Smooth muscle cell of the brain vasculature (primary cell): ENCODE measurements at regions not wholly inside any gene's neighbourhood (a gene's known extent, or its start where the extent isn't known, plus 50 kb on each side); places are given as distances from the start of the nearest gene placed in this dataset.
"Not testable (repeated sequence)": the region's sequence is repeated elsewhere in the genome, so short reads cannot be mapped to it uniquely, and the experiment has no call there.

ENCODE experiments used
- DNase-seq: peaks from one replicate; pipeline ENCODE4 v3.0.0-alpha.2; 2012; ENCODE audit warnings: low read depth, low spot score

DNA sequence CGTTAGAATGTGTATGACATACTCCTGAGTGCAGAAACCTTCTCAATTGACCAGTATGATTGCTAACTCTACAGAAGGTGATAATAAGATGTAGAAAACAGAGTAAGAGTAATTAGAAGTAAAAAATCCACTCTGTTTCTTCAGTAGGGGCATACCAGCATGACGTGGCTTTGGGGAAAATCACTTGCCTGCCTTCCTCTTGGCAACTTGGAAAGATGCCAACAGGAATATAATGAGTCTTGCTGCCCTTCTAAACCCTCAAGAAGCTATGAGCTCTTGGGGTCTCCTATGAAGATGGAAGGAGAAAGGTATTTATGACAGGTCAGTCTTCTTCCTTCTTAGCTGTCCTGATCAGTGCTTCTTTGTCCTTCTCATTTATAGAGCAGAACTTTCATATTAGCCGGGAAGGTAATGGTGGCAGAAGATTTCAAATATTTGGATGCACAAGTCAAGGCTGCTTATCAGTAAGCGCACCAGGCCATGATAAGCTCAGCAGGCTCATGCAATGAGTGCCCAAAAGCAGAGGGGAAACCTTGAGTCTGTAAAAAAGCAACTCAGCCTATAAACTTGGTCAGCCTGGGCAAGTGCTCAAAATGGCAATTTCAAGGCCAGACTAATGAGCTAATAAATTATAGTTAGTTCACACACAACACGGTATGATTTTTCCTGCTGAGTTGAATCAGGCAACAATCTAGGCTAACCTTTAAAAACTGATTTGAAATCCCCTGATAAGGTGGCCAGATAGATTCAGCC is 69.7 kb upstream of the PPARGC1A start:
- no peak for DNase-seq

DNA sequence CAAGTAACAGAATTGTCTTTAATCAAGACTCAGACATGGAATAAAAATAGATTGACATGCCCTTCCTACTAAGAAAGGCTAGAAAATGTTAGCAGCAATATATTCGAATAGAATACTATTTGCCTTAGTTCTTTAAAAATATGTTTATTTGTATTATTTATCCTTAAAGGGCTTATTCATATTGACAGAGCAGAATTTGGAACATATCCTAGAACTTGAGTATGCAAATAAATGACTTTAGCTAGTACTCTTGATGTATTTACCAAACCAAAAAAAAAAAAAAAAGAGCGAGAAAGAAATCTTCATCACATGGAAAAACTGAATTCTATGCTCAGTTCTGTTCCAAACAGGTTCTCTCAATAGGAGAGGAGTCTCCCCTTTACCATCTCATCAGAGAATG is 68.9 kb upstream of the PPARGC1A start:
- no peak for DNase-seq

DNA sequence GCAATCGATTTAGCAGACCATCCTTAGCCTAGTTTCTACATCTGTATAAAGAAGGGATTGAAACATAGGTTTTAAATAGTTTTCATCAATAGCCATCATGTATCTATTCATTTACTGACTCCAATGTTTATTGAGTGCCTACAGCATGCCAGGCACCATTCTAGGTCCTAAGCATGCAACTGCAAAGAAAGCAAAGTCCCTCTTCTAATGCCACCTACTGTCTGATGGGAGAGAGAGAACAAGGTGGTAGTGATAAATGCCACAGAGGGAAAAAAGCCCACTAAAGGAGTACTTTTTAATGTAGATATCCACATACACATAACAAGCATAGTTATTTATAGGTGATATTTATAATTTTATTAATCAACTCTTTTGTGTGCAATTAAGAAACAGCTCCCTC is 67.6 kb upstream of the PPARGC1A start:
- no peak for DNase-seq

DNA sequence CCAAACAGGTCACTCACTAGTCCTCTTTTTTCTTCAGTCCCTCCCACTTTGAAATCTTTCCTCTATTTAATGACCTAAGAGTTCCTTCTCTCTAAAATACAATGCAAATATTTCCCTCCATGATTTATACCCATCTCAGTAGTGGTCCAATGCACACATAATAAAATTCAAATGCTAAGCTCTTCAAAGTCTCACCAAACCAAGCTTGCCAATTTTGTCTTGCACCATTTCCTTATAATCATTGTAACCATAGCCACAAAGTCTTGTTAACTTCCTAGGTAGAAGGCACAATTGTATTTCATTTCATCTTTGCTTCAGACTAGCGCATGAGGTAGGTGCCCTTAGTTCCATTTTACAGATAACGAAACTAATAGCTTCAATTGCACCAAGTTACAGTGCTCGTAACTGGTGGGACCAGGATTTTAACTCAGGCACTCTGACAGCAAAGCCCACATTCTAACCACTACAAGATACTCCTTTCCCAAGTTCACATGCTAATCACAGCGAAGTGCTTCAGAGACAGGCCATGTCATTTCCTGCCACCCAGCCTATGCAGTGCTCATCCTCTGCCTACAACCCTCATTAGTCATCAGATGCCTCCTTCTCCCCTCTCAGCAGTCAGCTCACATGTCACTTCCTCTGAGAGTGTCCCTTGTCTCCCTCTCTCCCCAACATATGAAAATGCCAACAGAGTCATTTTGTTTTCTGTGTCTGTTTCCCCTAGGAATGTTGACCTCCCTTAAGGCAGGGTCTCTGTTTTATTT is 66.9 kb upstream of the PPARGC1A start:
- no peak for DNase-seq

DNA sequence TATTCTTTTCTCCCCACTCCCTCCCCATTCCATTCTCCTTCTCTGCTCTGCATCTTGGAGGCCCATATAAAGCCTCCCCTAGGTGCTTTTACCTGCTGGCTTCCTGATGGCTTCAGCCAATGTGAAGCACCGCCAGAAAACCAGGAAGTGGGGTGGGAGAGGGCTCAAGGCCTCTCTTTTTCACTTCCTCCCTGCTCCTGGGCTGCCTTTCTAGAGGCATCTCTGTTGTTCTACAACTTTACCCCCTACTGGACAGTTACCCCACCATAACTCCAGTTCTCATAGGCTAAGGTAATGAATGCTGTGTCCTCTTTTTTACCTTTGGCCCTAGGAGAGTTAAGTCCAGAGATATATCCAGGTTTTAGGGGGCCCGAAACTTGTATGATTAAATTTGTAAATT is 62.4 kb upstream of the PPARGC1A start:
- no peak for DNase-seq

DNA sequence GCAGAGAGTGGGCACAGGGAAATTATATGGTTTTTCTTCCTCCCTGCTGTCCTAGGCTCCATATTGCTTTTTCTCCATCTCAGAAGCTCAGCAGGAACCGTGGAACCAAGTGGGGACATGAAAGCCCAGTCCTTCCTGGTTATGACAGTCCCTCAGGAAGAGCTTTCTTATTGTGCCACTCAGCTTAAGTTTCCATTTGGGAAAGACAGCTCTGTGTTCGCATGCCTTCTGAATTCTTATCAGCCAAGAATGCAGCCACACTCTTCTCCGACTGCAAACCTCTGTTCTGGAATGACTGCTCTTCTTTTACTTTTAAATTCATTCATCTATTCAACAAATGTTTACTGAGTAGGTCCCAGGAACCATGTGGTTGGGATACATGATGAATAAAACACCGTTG is 58.0 kb upstream of the PPARGC1A start:
- no peak for DNase-seq

DNA sequence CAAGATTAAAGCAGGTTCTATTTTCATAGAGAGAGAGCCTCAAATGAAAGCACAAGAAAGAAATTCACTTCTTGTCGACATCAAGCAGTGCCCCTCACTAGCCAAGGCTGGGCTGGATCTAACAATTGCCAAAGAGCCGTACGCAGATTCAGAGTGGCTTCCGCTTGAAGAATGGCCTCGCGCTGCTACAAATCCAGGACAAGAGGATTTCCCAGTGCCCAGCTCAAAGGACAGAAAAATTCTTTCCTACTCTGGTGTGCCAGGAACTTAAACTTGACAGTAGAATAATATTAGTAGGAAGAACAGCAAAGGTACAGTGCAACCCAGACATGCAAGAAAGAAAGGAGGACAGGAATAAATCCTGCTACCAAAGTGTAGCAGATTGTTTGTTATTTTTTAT is 56.5 kb upstream of the PPARGC1A start:
- DNase-seq: no peak

DNA sequence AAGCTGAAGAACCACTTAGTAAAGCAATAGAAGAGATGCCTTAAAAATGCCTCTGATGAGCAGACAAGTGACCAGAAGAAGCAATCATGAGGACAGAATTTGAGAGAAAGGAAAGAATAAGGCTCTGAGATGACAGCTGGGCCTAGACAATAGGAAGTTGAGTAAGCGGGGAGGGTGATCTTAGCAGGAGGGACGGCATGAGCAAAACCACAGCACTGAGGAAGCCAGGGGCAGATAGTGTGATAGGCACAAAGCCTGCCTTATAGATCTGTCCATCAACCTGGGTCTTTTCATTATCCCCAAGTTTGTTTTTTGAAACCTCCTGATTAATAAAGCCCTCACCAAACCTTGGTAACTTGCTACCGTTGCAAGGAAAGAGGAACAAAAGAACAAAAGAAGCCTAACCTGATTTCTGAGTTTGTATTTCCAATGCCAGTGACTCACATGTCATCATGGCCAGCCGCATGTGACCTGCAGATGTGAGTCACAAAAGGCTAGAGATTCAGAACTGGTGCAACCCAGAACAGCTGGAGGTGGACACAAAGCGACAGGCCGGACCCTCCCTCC is 55.7 kb upstream of the PPARGC1A start:
- no peak for DNase-seq

DNA sequence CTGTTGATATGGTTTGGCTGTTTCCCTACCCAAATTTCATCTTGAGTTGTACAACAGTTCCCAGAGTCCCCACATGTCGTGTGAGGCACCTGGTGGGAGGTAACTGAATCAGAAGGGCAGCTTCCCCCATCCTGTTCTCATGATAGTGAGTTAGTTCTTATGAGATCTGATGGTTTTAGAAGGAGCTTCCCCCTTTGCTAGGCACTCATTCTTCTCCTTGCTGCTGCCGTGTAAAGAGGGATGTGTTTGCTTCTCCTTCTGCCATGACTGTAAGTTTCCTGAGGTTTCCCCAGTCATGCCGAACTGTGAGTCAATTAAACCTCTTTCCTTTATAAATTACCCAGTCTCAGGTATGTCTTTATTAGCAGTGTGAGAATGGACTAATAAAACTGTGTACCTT is 54.7 kb upstream of the PPARGC1A start:
- DNase-seq: not testable (repeated sequence)

DNA sequence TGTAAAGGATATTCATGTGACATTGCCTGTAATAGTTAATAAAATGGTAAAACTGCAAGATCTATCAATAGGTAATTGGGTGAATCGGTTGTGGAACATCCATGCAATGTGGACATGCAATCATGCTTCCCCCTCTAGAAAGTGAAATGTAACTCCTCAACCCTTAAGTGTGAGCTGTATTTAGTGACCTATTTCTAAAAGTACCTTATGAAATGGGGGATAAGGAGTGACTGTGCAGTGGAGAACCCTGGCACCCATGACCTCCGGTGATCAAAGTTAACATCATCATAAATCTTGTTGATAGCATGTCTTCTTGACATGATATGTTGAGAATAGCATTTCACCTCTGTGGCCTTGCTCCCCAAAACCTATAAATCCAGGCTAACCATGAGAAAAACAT is 53.6 kb upstream of the PPARGC1A start:
- DNase-seq: no peak

DNA sequence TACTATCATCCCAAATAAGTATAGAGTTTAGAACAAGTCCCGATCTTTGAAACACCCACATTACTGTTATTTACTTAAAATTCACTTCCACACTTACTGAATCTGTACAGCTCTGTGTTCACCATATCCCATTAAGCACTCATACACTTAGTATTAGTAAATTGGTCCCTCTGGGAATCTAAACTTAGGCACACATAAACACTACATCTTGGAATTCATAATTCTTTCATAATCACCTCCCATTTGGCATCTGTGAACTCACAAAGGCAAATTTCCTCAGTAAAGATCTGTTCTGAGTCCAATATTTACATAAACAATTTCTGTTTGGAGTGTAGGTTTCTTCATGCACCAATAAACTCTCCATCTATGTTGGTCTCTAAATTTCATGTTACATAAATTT is 52.6 kb upstream of the PPARGC1A start:
- no peak for DNase-seq
